ENCODE measurements at regions not wholly inside any gene's neighbourhood (a gene's known extent, or its start where the extent isn't known, plus 50 kb on each side); places are given as distances from the start of the nearest gene placed in this dataset.

DNA sequence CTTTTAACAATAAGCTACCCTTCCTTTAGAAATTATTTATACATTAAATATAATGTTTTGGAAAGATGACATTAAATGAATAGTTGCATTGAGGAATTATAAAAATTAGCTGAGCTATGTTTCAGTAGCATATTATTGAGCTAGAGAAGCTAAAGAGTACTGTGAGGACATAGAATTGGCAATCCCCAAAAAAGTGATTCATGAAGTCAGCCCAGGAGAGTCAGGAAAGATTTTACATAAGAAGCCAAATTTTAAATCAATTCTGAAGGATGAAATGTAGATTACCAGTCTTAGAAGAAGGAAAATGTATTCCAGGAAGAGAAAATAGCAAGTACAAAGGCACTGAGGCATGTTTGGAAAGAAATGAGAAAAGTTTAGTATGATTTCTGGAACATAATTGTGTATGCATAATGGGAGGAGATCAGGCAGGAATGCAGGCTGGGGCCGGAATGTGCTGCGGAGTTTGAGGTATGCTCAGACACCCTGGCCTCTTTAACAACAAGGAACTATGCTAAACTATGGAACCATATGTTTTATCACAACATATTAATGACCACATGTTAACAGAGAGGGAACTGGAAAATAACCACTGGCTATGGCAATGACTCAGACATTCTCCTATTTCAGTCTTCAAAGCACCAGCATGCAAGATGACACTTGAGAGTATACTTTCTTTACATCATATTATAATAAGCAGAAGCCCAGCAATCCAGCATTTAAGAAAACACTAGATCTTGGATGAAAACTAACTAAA is 103.3 kb upstream of the COL8A1 start:
- ChIA-PET POLR2A (no interaction called here), CTCF (interaction anchor here (0.6 to 12.1 kb wide), 5 partner anchors 13 to 798 kb away, joined by 3 to 303 read pairs (median 4); no protein-coding TSS in a partner anchor), SMC1A (ENCODE audit: uncharacterized antibody, unreplicated experiment) (interaction anchor here (0.9 to 15.0 kb wide), 5 partner anchors 13 to 512 kb away, joined by 3 to 270 read pairs (median 4); no protein-coding TSS in a partner anchor), RAD21 (ENCODE audit: unreplicated experiment) (interaction anchor here (1.8 kb wide), 1 partner anchor 36 kb away, joined by 6 read pairs; no protein-coding TSS in a partner anchor)
- intact Hi-C loops (cut with micrococcal nuclease; ENCODE audit: unreplicated experiment) (loop anchor here (5.0 to 10.0 kb wide), 4 partner anchors 360 to 720 kb away; no protein-coding TSS in a partner anchor), in situ Hi-C loops (cut with MboI) (no loop called here)
- FAIRE-seq = no peak
- Histone ChIP-seq H3K9ac (ENCODE audit: control insufficient read depth, insufficient read depth, low read length) (no peak overlapping the region), H3K27me3 (replicated peaks in 1 of 2; ENCODE audit: control insufficient read depth in 2 of 2, insufficient read depth in 2 of 2, low read length in 1 of 2) (no peaks in the 10 kb centered on the region), H3K9me3 (replicated peaks; ENCODE audit: control insufficient read depth, insufficient read depth, low read length) (no peaks in the 10 kb centered on the region; the same call in 2 of the 3 replicates), H2AFZ (ENCODE audit: control insufficient read depth, low read depth, low read length) (no peak overlapping the region), H3K36me3 (ENCODE audit: control insufficient read depth in 2 of 2, insufficient read depth in 2 of 2, low read length in 1 of 2) (no peaks in the 10 kb centered on the region), H4K20me1 (ENCODE audit: control insufficient read depth, insufficient read depth) (no peaks in the 10 kb centered on the region), H3K79me2 (ENCODE audit: control insufficient read depth, insufficient read depth, low read length) (no peaks in the 10 kb centered on the region), H3K4me1 (ENCODE audit: control insufficient read depth, insufficient read depth, low read length) (no peaks in the 10 kb centered on the region), H3K4me3 (no peak overlapping the region), H3K27ac (ENCODE audit: control insufficient read depth, insufficient read depth) (no peak overlapping the region), H3K4me2 (ENCODE audit: control insufficient read depth, insufficient read depth) (no peak overlapping the region)
- 96% methylated on average over 2 of the region's 2 CpGs for WGBS (ENCODE audit: insufficient coverage, insufficient replicate concordance, low lambda C conversion rate, missing lambda C conversion rate)
- DNase-seq (ENCODE audit: low read depth, low spot score) = no peak
- peak; percentile 75 for ATAC-seq
- BruUV-seq (replicated peaks) = no TSS peak
- TF ChIP-seq FOXK2 (IDR thresholded peaks at IDR 0.05) = no peak
- TF ChIP-seq EED (IDR thresholded peaks at IDR 0.05; ENCODE audit: low read depth) = peak; percentile 60; the same call in 1 of the 2 replicates
- TF ChIP-seq, protein P1, sequence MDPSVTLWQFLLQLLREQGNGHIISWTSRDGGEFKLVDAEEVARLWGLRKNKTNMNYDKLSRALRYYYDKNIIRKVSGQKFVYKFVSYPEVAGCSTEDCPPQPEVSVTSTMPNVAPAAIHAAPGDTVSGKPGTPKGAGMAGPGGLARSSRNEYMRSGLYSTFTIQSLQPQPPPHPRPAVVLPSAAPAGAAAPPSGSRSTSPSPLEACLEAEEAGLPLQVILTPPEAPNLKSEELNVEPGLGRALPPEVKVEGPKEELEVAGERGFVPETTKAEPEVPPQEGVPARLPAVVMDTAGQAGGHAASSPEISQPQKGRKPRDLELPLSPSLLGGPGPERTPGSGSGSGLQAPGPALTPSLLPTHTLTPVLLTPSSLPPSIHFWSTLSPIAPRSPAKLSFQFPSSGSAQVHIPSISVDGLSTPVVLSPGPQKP (IDR thresholded peaks at IDR 0.05; ENCODE audit: low read depth, low read length) = no peak
- no peak for TF ChIP-seq ZBED1 (IDR thresholded peaks at IDR 0.05; ENCODE audit: borderline replicate concordance)
- TF ChIP-seq, protein P2, sequence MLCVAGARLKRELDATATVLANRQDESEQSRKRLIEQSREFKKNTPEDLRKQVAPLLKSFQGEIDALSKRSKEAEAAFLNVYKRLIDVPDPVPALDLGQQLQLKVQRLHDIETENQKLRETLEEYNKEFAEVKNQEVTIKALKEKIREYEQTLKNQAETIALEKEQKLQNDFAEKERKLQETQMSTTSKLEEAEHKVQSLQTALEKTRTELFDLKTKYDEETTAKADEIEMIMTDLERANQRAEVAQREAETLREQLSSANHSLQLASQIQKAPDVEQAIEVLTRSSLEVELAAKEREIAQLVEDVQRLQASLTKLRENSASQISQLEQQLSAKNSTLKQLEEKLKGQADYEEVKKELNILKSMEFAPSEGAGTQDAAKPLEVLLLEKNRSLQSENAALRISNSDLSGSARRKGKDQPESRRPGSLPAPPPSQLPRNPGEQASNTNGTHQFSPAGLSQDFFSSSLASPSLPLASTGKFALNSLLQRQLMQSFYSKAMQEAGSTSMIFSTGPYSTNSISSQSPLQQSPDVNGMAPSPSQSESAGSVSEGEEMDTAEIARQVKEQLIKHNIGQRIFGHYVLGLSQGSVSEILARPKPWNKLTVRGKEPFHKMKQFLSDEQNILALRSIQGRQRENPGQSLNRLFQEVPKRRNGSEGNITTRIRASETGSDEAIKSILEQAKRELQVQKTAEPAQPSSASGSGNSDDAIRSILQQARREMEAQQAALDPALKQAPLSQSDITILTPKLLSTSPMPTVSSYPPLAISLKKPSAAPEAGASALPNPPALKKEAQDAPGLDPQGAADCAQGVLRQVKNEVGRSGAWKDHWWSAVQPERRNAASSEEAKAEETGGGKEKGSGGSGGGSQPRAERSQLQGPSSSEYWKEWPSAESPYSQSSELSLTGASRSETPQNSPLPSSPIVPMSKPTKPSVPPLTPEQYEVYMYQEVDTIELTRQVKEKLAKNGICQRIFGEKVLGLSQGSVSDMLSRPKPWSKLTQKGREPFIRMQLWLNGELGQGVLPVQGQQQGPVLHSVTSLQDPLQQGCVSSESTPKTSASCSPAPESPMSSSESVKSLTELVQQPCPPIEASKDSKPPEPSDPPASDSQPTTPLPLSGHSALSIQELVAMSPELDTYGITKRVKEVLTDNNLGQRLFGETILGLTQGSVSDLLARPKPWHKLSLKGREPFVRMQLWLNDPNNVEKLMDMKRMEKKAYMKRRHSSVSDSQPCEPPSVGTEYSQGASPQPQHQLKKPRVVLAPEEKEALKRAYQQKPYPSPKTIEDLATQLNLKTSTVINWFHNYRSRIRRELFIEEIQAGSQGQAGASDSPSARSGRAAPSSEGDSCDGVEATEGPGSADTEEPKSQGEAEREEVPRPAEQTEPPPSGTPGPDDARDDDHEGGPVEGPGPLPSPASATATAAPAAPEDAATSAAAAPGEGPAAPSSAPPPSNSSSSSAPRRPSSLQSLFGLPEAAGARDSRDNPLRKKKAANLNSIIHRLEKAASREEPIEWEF (IDR thresholded peaks at IDR 0.05; ENCODE audit: insufficient replicate concordance, low read depth, low read length) = no peak
- no peak for TF ChIP-seq FOXM1 (IDR thresholded peaks at IDR 0.05; ENCODE audit: low read depth, low read length)
- TF ChIP-seq SREBF2 (IDR thresholded peaks at IDR 0.05; ENCODE audit: low read length) = no peak
- no peak for TF ChIP-seq GATAD2B (conservative IDR thresholded peaks at IDR 0.05; ENCODE audit: low read depth)
- TF ChIP-seq, protein P3, sequence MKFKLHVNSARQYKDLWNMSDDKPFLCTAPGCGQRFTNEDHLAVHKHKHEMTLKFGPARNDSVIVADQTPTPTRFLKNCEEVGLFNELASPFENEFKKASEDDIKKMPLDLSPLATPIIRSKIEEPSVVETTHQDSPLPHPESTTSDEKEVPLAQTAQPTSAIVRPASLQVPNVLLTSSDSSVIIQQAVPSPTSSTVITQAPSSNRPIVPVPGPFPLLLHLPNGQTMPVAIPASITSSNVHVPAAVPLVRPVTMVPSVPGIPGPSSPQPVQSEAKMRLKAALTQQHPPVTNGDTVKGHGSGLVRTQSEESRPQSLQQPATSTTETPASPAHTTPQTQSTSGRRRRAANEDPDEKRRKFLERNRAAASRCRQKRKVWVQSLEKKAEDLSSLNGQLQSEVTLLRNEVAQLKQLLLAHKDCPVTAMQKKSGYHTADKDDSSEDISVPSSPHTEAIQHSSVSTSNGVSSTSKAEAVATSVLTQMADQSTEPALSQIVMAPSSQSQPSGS (IDR thresholded peaks at IDR 0.05; ENCODE audit: low read length) = peak; percentile 39; the same call in 1 of the 2 replicates
- no peak for TF ChIP-seq BRCA1 (IDR thresholded peaks at IDR 0.05; ENCODE audit: low read depth, low read length)
- no peak for TF ChIP-seq SMC3 (IDR thresholded peaks at IDR 0.05; ENCODE audit: borderline replicate concordance, low read length)
- TF ChIP-seq TARDBP (IDR thresholded peaks at IDR 0.05; ENCODE audit: borderline replicate concordance) = no peak
- TF ChIP-seq TAF1 (IDR thresholded peaks at IDR 0.05; ENCODE audit: borderline replicate concordance, low read depth, low read length) = no peak
- peak; percentile 43; the same call in 1 of the 2 replicates for TF ChIP-seq MTA2 (IDR thresholded peaks at IDR 0.05; ENCODE audit: low read depth)
- no peak for TF ChIP-seq SMAD1 (IDR thresholded peaks at IDR 0.05; ENCODE audit: low read depth, partially characterized antibody)
- TF ChIP-seq ZNF274 (IDR thresholded peaks at IDR 0.05; ENCODE audit: insufficient read depth, insufficient read length) = no peak
- no peak for TF ChIP-seq ASH2L (IDR thresholded peaks at IDR 0.05; ENCODE audit: borderline replicate concordance, low read depth)
- no peak for TF ChIP-seq ZNF384 (IDR thresholded peaks at IDR 0.05; ENCODE audit: borderline replicate concordance, low read depth, low read length)
